ENCODE measurements at regions not wholly inside any gene's neighbourhood (a gene's known extent, or its start where the extent isn't known, plus 50 kb on each side); places are given as distances from the start of the nearest gene placed in this dataset.
"Not testable (repeated sequence)": the region's sequence is repeated elsewhere in the genome, so short reads cannot be mapped to it uniquely, and the experiment has no call there.

- DNase-seq (ENCODE audit: insufficient read length) (no peak), FAIRE-seq (no peak)
- TF ChIP-seq POLR2AphosphoS5 (IDR thresholded peaks at IDR 0.05; ENCODE audit: low read depth, low read length), result no peak
- TF ChIP-seq POLR2A (IDR thresholded peaks at IDR 0.05; ENCODE audit: low read depth, low read length), result no peak
- no peak for TF ChIP-seq TAF1 (IDR thresholded peaks at IDR 0.05; ENCODE audit: borderline replicate concordance, low read depth, low read length)
Observed at GRCh38 chr10:3331187-3331586, 158.6 kb upstream of the PITRM1 start.

GRCh38 chr10:3330663-3331062 is 158.1 kb upstream of the PITRM1 start:
- TF ChIP-seq POLR2A (IDR thresholded peaks at IDR 0.05; ENCODE audit: low read depth, low read length), result no peak
- TF ChIP-seq POLR2AphosphoS5 (IDR thresholded peaks at IDR 0.05; ENCODE audit: low read depth, low read length), result no peak
- TF ChIP-seq TAF1 (IDR thresholded peaks at IDR 0.05; ENCODE audit: borderline replicate concordance, low read depth, low read length), result no peak
- DNase-seq (ENCODE audit: insufficient read length), result no peak
- no peak for FAIRE-seq

GRCh38 chr10:3325954-3326750 is 153.6 kb upstream of the PITRM1 start:
- DNase-seq (ENCODE audit: insufficient read length), result no peak
- no peak for FAIRE-seq
- no peak for TF ChIP-seq TAF1 (IDR thresholded peaks at IDR 0.05; ENCODE audit: borderline replicate concordance, low read depth, low read length)
- no peak for TF ChIP-seq POLR2AphosphoS5 (IDR thresholded peaks at IDR 0.05; ENCODE audit: low read depth, low read length)
- TF ChIP-seq POLR2A (IDR thresholded peaks at IDR 0.05; ENCODE audit: low read depth, low read length), result no peak

GRCh38 chr10:3324612-3325038 is 152.0 kb upstream of the PITRM1 start:
- FAIRE-seq, result no peak
- DNase-seq (ENCODE audit: insufficient read length), result no peak
- TF ChIP-seq TAF1 (IDR thresholded peaks at IDR 0.05; ENCODE audit: borderline replicate concordance, low read depth, low read length), result no peak
- TF ChIP-seq POLR2A (IDR thresholded peaks at IDR 0.05; ENCODE audit: low read depth, low read length), result no peak
- TF ChIP-seq POLR2AphosphoS5 (IDR thresholded peaks at IDR 0.05; ENCODE audit: low read depth, low read length), result no peak

GRCh38 chr10:3323865-3324498 is 151.4 kb upstream of the PITRM1 start:
- DNase-seq (ENCODE audit: insufficient read length), result no peak
- FAIRE-seq, result no peak
- TF ChIP-seq POLR2AphosphoS5 (IDR thresholded peaks at IDR 0.05; ENCODE audit: low read depth, low read length) (no peak), TAF1 (IDR thresholded peaks at IDR 0.05; ENCODE audit: borderline replicate concordance, low read depth, low read length) (no peak), POLR2A (IDR thresholded peaks at IDR 0.05; ENCODE audit: low read depth, low read length) (no peak)

- no peak for DNase-seq (ENCODE audit: insufficient read length)
- FAIRE-seq, result no peak
- TF ChIP-seq POLR2A (IDR thresholded peaks at IDR 0.05; ENCODE audit: low read depth, low read length) (no peak), POLR2AphosphoS5 (IDR thresholded peaks at IDR 0.05; ENCODE audit: low read depth, low read length) (no peak), TAF1 (IDR thresholded peaks at IDR 0.05; ENCODE audit: borderline replicate concordance, low read depth, low read length) (no peak)
Observed at GRCh38 chr10:3321123-3321522, 148.5 kb upstream of the PITRM1 start.

GRCh38 chr10:3319811-3320226 is 147.2 kb upstream of the PITRM1 start:
- no peak for DNase-seq (ENCODE audit: insufficient read length)
- no peak for FAIRE-seq
- TF ChIP-seq POLR2A (IDR thresholded peaks at IDR 0.05; ENCODE audit: low read depth, low read length) (no peak), TAF1 (IDR thresholded peaks at IDR 0.05; ENCODE audit: borderline replicate concordance, low read depth, low read length) (no peak), POLR2AphosphoS5 (IDR thresholded peaks at IDR 0.05; ENCODE audit: low read depth, low read length) (no peak)

- not testable (repeated sequence) for DNase-seq (ENCODE audit: insufficient read length); FAIRE-seq
Observed at GRCh38 chr10:3318480-3318807, 145.9 kb upstream of the PITRM1 start.

- not testable (repeated sequence) for FAIRE-seq; DNase-seq (ENCODE audit: insufficient read length)
Observed at GRCh38 chr10:3317553-3318479, 145.2 kb upstream of the PITRM1 start.

- DNase-seq (ENCODE audit: insufficient read length); FAIRE-seq: not testable (repeated sequence)
Observed at GRCh38 chr10:3314445-3315085, 142.0 kb upstream of the PITRM1 start.

- FAIRE-seq; DNase-seq (ENCODE audit: insufficient read length): not testable (repeated sequence)
Observed at GRCh38 chr10:3313784-3314444, 141.3 kb upstream of the PITRM1 start.

Measured in GM12892 (cell line).